ENCODE measurements at regions not wholly inside any gene's neighbourhood (a gene's known extent, or its start where the extent isn't known, plus 50 kb on each side); places are given as distances from the start of the nearest gene placed in this dataset.
"Not testable (repeated sequence)": the region's sequence is repeated elsewhere in the genome, so short reads cannot be mapped to it uniquely, and the experiment has no call there.

DNA sequence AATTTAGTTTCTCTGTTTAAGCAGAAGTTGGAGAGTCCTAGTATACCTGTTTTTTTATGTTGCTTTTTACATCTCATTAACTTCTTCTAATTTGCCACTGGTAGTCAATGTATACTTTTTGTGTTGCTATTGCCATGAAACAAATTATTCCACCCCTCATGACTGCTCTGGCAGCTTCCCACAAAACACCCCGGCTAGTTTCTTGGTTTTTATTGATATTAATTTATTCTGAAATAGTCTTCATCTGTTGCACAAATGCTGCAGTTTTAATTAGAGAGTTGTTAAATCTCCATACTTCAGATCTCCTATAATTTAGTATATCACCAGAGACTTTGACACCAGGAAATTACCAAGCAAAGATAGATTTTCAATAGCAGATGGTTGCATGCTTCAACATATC is 1159.3 kb upstream of the PRR20A start:
- no peak for DNase-seq (ENCODE audit: extremely low spot score)
- ChIA-PET POLR2A (no interaction called here), CTCF (no interaction called here)
- TF ChIP-seq, protein P1, sequence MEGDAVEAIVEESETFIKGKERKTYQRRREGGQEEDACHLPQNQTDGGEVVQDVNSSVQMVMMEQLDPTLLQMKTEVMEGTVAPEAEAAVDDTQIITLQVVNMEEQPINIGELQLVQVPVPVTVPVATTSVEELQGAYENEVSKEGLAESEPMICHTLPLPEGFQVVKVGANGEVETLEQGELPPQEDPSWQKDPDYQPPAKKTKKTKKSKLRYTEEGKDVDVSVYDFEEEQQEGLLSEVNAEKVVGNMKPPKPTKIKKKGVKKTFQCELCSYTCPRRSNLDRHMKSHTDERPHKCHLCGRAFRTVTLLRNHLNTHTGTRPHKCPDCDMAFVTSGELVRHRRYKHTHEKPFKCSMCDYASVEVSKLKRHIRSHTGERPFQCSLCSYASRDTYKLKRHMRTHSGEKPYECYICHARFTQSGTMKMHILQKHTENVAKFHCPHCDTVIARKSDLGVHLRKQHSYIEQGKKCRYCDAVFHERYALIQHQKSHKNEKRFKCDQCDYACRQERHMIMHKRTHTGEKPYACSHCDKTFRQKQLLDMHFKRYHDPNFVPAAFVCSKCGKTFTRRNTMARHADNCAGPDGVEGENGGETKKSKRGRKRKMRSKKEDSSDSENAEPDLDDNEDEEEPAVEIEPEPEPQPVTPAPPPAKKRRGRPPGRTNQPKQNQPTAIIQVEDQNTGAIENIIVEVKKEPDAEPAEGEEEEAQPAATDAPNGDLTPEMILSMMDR (IDR thresholded peaks at IDR 0.05; ENCODE audit: control extremely low read depth, extremely low read depth, low read depth, missing control alignments): no peak

DNA sequence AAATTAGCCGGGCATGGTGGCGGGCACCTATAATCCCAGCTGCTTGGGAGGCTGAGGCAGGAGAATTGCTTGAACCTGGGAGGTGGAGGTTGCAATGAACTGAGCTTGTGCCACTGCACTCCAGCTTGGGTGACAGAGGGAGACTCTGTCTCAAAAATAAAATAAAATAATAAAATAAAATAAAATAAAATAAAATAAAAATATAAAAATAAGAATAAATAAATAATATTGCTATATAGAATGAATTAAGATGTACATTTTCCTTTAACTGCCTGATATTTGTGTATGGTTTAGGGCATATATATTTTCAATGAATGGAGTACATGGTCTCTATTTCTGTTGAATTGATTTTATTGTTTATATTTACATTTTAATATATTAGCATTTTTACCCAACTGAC is 1156.7 kb upstream of the PRR20A start:
- DNase-seq (ENCODE audit: extremely low spot score); POLR2A ChIA-PET; CTCF ChIA-PET: not testable (repeated sequence)

DNA sequence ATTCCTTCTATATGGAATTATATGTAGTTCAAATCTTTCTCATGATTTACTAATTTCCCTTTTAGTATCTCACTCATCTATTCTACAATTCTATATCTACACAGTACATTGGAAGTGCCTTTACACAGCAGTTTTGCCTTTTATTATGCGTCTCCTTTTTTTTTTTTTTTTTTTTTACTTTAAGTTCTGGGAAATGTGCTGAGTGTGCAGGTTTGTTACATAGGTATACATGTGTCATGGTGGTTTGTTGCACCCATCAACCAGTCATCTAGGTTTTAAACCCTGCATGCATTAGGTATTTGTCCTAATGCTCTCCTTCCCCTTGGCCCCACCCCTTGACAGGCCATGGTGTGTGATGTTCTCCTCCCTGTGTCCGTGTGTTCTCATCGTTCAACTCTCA is 1150.1 kb upstream of the PRR20A start:
- ChIA-PET CTCF (no interaction called here), POLR2A (no interaction called here)
- no peak for DNase-seq (ENCODE audit: extremely low spot score)
- TF ChIP-seq, protein P1 (IDR thresholded peaks at IDR 0.05; ENCODE audit: control extremely low read depth, extremely low read depth, low read depth, missing control alignments): no peak

DNA sequence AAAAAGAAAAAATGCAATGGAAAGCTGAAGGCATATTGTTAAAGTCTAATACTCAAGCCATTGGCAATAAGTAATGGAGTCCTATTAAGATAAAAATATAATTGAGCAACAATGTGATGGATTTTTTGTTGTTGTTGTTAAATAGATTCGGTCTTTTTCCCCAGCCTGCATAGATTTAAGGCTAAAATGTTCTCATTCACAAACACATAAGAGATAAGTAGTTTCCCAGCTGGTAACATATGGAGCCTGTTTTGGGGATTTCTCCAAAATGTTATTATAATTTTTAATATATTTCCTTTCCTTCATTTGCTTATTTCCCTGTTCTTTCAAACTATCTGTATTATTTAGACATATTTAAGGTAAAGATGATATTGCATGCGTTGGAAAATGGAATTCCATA is 1149.1 kb upstream of the PRR20A start:
- TF ChIP-seq, protein P1 (IDR thresholded peaks at IDR 0.05; ENCODE audit: control extremely low read depth, extremely low read depth, low read depth, missing control alignments): no peak
- ChIA-PET CTCF (no interaction called here), POLR2A (no interaction called here)
- DNase-seq (ENCODE audit: extremely low spot score): no peak

DNA sequence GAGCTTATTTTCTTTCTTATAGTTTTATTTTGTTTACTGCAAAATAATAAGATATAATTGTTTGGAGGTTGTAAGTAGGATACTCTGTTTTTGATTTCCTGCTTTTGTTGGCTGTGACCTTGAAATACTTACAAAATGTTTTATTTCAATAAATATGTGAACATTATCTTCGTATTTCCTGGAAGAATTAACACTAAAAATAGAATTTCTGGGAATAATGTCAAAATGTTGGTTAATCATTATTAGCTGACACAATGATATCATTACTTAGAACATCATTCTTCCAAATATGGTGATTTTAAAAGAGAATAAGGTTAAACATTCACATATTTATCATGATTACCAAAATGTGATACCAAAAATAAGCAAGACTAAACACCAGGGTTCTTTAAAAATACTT is 1148.6 kb upstream of the PRR20A start:
- TF ChIP-seq, protein P1 (IDR thresholded peaks at IDR 0.05; ENCODE audit: control extremely low read depth, extremely low read depth, low read depth, missing control alignments): no peak
- no peak for DNase-seq (ENCODE audit: extremely low spot score)
- CTCF ChIA-PET: no interaction called here
- POLR2A ChIA-PET: no interaction called here

DNA sequence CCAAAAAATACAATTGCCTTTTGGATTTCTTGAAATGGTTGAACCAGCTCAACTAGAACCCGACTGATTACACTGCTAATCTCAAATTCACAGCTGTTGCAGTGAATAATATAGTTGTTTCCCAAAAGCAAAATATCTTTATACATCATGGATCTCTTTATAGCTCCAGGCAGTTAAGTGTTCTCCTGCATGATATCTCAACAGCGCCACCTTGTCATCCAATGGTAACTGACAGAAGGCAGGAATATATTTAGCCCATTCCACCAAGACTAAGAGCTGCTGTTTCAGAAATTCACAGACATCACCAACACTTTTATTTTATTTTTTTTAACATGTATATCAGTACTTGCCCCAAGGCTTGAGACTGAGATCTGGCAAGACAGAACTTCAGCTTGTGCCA is 1141.0 kb upstream of the PRR20A start:
- TF ChIP-seq, protein P1 (IDR thresholded peaks at IDR 0.05; ENCODE audit: control extremely low read depth, extremely low read depth, low read depth, missing control alignments): no peak
- POLR2A ChIA-PET: no interaction called here
- CTCF ChIA-PET: no interaction called here
- DNase-seq (ENCODE audit: extremely low spot score): no peak

DNA sequence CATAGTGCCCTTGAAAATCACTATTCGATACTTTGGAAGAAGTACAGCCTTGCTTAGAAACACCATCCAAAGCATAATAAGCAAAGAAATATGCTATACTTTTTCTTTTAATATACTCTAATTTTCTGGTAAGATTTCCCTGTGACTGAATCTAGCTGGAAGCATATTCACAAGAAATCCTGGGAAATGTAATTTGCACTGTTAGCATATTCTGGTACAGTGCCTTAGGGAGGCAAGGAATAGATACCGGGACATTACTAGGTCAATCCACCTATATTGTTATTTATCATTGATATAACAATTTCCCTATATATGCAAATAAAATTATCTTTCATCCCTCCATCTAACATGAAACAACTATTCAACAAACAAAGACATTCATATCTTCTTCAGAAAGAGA is 1131.3 kb upstream of the PRR20A start:
- no peak for DNase-seq (ENCODE audit: extremely low spot score)
- CTCF ChIA-PET: no interaction called here
- POLR2A ChIA-PET: no interaction called here
- TF ChIP-seq, protein P1 (IDR thresholded peaks at IDR 0.05; ENCODE audit: control extremely low read depth, extremely low read depth, low read depth, missing control alignments): no peak
